ENCODE measurements at regions not wholly inside any gene's neighbourhood (a gene's known extent, or its start where the extent isn't known, plus 50 kb on each side); places are given as distances from the start of the nearest gene placed in this dataset.

DNA sequence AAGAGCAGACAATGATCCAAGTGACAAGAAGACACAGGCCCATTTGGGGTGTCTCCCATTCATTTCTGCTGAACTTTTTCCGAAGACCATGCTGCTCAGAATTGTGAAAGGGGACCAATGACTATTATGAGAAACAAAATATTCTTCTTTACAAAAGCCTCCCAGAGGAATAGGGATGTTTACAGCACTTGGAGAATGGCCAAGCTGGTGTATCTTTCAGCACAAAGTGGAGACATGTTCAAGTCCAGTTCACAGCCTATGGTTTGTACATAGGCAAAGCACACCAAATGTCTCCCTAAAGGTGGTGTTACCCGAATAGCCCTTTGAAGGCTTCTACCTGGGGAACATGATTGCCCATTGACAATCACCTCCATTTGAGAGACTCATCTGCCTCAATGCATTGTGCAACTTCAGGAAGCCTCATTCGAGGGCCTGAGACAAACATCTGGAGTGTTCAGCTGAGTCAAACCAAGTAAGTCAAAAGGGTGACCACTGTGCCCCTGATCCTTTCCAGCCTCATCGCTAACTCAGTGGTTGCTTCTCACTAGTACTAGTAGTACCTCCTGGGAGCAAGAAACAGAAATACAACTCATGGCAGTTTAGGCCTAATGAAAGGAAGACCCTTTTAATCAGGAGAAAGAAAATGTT is 451.0 kb upstream of the MARCKS start:
- Histone ChIP-seq H3F3A (replicated peaks; ENCODE audit: low read depth) (no peaks in the 10 kb centered on the region), H3K27ac (ENCODE audit: low read depth) (no peak overlapping the region), H3K9me2 (ENCODE audit: insufficient read depth) (no peaks in the 10 kb centered on the region), H3K36me3 (ENCODE audit: insufficient read depth) (no peaks in the 10 kb centered on the region), H3K4me2 (no peak overlapping the region), H4K20me1 (replicated peaks; ENCODE audit: insufficient read depth) (no peaks in the 10 kb centered on the region), H2AFZ (no peak overlapping the region), H3K27me3 (ENCODE audit: insufficient read depth) (no peaks in the 10 kb centered on the region), H3K79me2 (replicated peaks; ENCODE audit: insufficient read depth) (no peaks in the 10 kb centered on the region), H3K4me3 (no peak overlapping the region), H3K4me1 (ENCODE audit: insufficient read depth) (peaks cover 5% of the 10 kb centered on the region; the same call in 1 of the 2 replicates)
- H3K9me3 Mint-ChIP-seq: no peaks in the 10 kb centered on the region
- no peaks in the 10 kb centered on the region for H3K36me3 Mint-ChIP-seq (ENCODE audit: low read depth)
- peaks cover 3% of the 10 kb centered on the region for H3K27me3 Mint-ChIP-seq (ENCODE audit: insufficient read depth, low read depth, poor library complexity)
- H3K4me1 Mint-ChIP-seq: peaks cover 7% of the 10 kb centered on the region; the same call in 2 of the 3 replicates
- no peak overlapping the region for H3K27ac Mint-ChIP-seq
- H3K4me3 Mint-ChIP-seq: no peak overlapping the region
- TF ChIP-seq NANOG (IDR thresholded peaks at IDR 0.05; ENCODE audit: borderline replicate concordance): no peak
- TF ChIP-seq POLR2AphosphoS5 (IDR thresholded peaks at IDR 0.05; ENCODE audit: low read depth): no peak
- TF ChIP-seq EZH2 (IDR thresholded peaks at IDR 0.05; ENCODE audit: low read depth, unreplicated experiment): no peak
- TF ChIP-seq EZH2phosphoT487 (IDR thresholded peaks at IDR 0.05; ENCODE audit: unreplicated experiment): no peak
- TF ChIP-seq JUNB (IDR thresholded peaks at IDR 0.05; ENCODE audit: unreplicated experiment): no peak
- TF ChIP-seq ZNF331 (CRISPR knock-in tag; IDR thresholded peaks at IDR 0.05; ENCODE audit: low read depth): no peak
- TF ChIP-seq ZNF114 (CRISPR knock-in tag; IDR thresholded peaks at IDR 0.05): no peak
- no peak for TF ChIP-seq STAT1 (IDR thresholded peaks at IDR 0.05; ENCODE audit: unreplicated experiment)
- TF ChIP-seq, protein P1, sequence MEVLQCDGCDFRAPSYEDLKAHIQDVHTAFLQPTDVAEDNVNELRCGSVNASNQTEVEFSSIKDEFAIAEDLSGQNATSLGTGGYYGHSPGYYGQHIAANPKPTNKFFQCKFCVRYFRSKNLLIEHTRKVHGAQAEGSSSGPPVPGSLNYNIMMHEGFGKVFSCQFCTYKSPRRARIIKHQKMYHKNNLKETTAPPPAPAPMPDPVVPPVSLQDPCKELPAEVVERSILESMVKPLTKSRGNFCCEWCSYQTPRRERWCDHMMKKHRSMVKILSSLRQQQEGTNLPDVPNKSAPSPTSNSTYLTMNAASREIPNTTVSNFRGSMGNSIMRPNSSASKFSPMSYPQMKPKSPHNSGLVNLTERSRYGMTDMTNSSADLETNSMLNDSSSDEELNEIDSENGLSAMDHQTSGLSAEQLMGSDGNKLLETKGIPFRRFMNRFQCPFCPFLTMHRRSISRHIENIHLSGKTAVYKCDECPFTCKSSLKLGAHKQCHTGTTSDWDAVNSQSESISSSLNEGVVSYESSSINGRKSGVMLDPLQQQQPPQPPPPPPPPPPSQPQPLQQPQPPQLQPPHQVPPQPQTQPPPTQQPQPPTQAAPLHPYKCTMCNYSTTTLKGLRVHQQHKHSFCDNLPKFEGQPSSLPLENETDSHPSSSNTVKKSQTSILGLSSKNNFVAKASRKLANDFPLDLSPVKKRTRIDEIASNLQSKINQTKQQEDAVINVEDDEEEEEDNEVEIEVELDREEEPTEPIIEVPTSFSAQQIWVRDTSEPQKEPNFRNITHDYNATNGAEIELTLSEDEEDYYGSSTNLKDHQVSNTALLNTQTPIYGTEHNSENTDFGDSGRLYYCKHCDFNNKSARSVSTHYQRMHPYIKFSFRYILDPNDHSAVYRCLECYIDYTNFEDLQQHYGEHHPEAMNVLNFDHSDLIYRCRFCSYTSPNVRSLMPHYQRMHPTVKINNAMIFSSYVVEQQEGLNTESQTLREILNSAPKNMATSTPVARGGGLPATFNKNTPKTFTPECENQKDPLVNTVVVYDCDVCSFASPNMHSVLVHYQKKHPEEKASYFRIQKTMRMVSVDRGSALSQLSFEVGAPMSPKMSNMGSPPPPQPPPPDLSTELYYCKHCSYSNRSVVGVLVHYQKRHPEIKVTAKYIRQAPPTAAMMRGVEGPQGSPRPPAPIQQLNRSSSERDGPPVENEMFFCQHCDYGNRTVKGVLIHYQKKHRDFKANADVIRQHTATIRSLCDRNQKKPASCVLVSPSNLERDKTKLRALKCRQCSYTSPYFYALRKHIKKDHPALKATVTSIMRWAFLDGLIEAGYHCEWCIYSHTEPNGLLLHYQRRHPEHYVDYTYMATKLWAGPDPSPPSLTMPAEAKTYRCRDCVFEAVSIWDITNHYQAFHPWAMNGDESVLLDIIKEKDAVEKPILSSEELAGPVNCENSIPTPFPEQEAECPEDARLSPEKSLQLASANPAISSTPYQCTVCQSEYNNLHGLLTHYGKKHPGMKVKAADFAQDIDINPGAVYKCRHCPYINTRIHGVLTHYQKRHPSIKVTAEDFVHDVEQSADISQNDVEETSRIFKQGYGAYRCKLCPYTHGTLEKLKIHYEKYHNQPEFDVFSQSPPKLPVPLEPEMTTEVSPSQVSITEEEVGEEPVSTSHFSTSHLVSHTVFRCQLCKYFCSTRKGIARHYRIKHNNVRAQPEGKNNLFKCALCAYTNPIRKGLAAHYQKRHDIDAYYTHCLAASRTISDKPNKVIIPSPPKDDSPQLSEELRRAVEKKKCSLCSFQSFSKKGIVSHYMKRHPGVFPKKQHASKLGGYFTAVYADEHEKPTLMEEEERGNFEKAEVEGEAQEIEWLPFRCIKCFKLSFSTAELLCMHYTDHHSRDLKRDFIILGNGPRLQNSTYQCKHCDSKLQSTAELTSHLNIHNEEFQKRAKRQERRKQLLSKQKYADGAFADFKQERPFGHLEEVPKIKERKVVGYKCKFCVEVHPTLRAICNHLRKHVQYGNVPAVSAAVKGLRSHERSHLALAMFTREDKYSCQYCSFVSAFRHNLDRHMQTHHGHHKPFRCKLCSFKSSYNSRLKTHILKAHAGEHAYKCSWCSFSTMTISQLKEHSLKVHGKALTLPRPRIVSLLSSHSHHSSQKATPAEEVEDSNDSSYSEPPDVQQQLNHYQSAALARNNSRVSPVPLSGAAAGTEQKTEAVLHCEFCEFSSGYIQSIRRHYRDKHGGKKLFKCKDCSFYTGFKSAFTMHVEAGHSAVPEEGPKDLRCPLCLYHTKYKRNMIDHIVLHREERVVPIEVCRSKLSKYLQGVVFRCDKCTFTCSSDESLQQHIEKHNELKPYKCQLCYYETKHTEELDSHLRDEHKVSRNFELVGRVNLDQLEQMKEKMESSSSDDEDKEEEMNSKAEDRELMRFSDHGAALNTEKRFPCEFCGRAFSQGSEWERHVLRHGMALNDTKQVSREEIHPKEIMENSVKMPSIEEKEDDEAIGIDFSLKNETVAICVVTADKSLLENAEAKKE (CRISPR knock-in tag; IDR thresholded peaks at IDR 0.05): no peak
- TF ChIP-seq, protein P2, sequence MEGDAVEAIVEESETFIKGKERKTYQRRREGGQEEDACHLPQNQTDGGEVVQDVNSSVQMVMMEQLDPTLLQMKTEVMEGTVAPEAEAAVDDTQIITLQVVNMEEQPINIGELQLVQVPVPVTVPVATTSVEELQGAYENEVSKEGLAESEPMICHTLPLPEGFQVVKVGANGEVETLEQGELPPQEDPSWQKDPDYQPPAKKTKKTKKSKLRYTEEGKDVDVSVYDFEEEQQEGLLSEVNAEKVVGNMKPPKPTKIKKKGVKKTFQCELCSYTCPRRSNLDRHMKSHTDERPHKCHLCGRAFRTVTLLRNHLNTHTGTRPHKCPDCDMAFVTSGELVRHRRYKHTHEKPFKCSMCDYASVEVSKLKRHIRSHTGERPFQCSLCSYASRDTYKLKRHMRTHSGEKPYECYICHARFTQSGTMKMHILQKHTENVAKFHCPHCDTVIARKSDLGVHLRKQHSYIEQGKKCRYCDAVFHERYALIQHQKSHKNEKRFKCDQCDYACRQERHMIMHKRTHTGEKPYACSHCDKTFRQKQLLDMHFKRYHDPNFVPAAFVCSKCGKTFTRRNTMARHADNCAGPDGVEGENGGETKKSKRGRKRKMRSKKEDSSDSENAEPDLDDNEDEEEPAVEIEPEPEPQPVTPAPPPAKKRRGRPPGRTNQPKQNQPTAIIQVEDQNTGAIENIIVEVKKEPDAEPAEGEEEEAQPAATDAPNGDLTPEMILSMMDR (conservative IDR thresholded peaks at IDR 0.05; ENCODE audit: low read depth in 2 of 2): no peak
- TF ChIP-seq REST (IDR thresholded peaks at IDR 0.05; ENCODE audit: unreplicated experiment): no peak
- TF ChIP-seq ETS1 (IDR thresholded peaks at IDR 0.05): no peak
- no peak for TF ChIP-seq CREB1 (CRISPR knock-in tag; IDR thresholded peaks at IDR 0.05; ENCODE audit: low read depth)
- DNase-seq (ENCODE audit: low spot score): no peak
- no peak for ATAC-seq
